ENCODE measurements at regions not wholly inside any gene's neighbourhood (a gene's known extent, or its start where the extent isn't known, plus 50 kb on each side); places are given as distances from the start of the nearest gene placed in this dataset.
"Not testable (repeated sequence)": the region's sequence is repeated elsewhere in the genome, so short reads cannot be mapped to it uniquely, and the experiment has no call there.

DNA sequence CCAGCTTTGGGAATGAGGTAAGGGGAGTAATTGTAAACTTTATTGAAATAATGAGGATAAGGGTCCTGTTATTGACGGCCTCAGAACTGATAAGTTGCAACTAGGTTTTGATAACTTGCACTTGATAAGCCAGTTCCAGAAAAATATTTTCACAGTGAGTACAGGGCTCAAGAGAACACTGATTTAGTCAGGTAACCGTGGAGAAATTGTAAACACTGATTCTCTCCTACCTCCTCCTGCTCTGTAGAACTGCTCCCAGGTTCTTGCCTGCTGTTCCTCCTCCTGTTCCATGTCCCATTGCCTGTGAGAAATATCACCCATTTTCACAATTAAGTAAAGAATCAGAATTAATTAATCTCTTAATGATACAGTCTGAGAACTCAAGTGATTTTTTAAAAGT, 55.0 kb upstream of the CXXC4 start:
- DNase-seq, result no peak

DNA sequence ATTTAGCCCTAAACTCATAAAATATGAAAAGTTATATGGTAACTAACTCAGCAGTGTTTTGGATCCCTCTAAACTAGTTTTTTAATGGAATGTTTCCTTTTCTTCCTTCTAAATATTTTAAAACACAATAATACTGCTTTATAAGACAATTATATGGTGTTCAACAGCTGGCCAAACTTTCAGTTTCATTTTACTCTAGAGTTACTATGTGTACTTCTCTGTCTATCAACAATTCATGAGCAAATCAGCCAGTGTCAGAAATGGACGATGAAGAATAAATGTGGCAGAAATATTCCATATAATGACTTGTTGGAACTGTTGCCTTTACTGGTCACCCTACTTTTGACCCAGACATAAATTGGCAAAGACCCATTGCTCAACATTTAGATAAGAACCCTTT, 64.8 kb upstream of the CXXC4 start:
- DNase-seq, result no peak

GRCh38 chr4:104571341-104571740, 76.6 kb upstream of the CXXC4 start:
- no peak for DNase-seq

- DNase-seq, result no peak
These were observed 79.7 kb upstream of the CXXC4 start for GRCh38 chr4:104574371-104574770.

DNA sequence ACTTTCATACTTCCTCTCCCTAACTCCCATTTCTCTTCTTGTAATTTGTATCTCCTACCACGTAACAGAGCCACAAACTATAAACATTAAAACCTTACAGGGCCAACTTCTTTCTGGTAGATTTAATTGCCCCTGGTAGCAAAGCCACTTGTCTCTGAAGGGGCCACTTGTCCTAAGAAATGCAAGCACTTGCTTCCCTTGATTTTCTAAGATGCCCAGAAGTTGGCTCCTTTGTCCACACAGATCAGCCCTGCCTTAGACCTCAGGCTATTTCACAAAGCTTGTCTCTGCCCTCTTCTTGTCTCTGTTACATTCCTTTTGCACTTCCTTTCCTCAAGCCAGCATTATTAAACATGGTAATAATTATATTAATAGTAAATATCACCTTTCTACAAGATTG, 80.6 kb upstream of the CXXC4 start:
- DNase-seq, result no peak

- DNase-seq, result no peak
These were observed 82.7 kb upstream of the CXXC4 start for GRCh38 chr4:104577405-104577804.

- DNase-seq, result not testable (repeated sequence)
These were observed 86.8 kb upstream of the CXXC4 start for GRCh38 chr4:104581476-104581875.

- not testable (repeated sequence) for DNase-seq
These were observed 87.4 kb upstream of the CXXC4 start for GRCh38 chr4:104582056-104582455.

GRCh38 chr4:104589264-104589868, 94.7 kb upstream of the CXXC4 start:
- no peak for DNase-seq

- no peak for DNase-seq
These were observed 96.8 kb upstream of the CXXC4 start for GRCh38 chr4:104591510-104591911.

DNA sequence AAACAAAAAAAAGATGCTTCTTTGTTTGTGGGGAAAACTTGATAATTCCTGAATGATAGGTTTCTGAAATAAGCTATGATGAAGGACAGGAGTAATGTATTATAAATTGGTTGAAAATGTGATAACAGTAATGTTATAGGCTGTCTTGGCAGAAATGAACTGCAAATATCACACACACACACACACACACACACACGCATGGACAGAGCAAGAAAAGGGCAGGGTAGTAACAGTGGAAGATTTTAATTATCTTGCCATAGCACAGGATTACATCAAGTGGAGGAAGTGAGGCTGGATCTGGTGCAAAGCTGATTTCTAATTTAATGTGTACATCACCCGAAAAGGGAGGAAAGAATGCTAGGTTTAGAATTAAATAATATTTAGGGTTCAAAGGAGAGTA, 97.5 kb upstream of the CXXC4 start:
- DNase-seq, result no peak

GRCh38 chr4:104593019-104593418, 98.3 kb upstream of the CXXC4 start:
- DNase-seq, result no peak

- no peak for DNase-seq
These were observed 101.5 kb upstream of the CXXC4 start for GRCh38 chr4:104596189-104596588.

DNA sequence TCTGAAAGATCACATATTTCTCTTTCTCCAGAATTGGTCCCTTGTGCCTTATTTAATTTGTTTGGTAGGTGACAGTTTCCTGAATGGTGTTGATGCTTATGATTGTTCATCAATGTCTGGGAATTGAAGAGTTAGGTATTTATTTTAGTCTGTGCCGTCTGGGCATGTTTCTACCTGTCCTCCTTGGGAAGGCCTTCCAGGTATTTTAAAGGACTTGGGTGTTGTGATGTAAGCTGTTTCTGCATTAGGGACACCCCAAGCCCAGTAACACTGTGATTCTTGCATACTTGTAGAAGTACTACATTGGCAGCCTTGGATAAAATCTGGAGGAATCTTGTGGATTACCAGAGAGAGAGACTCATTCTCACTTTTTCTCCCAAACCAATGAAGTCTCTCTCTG, 120.8 kb upstream of the CXXC4 start:
- DNase-seq, result no peak

GRCh38 chr4:104615926-104616325, 121.2 kb upstream of the CXXC4 start:
- DNase-seq, result no peak

- DNase-seq, result no peak
These were observed 121.7 kb upstream of the CXXC4 start for GRCh38 chr4:104616401-104616820.

DNA sequence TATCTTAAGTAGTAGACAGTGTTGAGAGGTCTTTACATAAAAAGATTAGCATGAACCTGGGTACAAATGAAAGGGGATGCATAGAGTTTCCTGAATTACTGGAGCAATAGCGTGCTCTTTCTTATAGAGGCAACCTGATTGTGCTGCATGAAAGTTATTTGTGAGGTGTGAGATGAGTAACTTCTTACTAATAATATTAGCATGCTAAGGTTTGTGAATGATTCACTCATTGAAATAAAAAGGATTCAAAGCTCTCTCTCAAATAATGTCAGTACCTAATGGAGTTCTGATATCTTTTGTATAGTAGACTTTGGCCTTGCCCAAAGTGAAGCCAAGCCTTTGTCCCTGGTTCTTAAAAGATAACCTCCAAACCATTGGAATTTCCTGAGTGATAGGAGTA, 131.0 kb upstream of the CXXC4 start:
- no peak for DNase-seq

- DNase-seq, result no peak
These were observed 134.9 kb upstream of the CXXC4 start for GRCh38 chr4:104629601-104630000.

DNA sequence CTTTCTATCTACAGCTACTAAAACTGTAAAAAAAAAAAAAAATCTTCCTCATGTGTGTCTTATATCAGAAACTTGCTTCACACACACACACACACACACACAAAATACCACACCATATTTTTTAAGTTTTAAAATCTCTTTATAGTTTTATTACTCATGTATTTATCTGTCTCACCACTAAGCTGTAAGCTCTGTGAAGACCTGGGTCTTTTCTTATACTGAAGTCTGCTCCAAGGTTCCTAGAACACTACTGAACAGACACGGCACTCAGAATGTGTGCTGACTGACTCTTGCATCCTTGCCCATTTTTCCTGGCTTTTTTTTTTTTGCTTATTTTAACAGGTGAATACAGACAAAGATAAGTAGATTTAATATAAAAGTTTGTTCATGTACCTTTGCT, 135.6 kb upstream of the CXXC4 start:
- no peak for DNase-seq

DNA sequence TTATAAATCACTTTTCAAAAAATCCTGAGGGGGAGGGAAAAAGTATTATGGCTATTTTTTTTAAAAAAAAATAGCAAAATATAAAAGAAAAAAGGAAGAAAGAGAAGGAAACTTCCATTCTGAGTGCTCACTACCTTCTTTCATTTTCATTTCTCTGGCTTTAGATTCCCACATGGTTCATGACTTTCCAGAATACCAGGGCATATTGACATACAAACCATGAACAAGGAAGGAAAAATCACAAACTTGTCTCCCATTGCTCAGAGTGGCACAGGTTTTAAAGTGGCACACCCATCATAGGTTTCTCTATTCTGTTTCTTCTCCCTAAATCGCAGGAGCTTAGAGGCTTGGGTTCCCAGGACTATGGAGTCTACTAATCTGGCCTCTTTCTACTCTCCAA, 136.3 kb upstream of the CXXC4 start:
- DNase-seq, result no peak

DNA sequence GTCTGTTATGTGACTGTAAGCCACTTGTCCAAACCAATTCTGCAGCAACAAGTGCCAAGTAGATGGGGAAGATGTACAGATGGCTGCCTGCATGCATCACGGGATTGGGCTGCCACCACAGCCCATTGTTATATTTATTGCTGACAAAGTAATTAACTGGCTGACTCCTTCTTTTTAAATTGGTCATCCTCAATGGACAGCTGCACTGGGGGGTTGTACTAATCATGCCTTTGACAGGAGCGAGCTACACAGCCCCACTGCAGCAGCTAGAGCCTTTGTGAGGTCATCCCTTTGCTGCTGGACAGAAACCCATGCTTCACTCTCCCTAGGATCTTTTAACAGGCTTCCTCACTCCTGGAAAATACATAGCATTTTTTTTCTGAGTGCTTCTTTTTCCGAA, 146.7 kb upstream of the CXXC4 start:
- DNase-seq, result no peak

DNA sequence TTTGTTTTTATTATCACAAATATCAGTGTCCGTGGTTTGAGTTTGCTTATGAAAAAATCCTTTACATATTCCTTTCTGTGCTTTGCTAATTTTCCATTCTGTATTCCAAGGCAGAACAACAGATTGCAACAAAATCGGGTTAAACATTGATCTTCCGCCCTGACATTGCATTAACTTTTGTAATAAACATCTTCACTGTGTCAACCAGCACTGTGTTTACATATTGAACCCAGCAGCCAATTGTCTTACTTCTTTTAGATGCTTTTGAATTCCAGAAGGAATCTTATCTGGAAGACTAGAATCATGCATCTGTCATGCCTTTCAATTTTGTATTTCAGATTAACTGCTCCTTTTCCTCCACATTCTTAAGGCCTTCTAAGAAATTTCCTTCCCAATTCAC, 147.8 kb upstream of the CXXC4 start:
- DNase-seq, result no peak

GRCh38 chr4:104643805-104644204, 149.1 kb upstream of the CXXC4 start:
- no peak for DNase-seq

DNA sequence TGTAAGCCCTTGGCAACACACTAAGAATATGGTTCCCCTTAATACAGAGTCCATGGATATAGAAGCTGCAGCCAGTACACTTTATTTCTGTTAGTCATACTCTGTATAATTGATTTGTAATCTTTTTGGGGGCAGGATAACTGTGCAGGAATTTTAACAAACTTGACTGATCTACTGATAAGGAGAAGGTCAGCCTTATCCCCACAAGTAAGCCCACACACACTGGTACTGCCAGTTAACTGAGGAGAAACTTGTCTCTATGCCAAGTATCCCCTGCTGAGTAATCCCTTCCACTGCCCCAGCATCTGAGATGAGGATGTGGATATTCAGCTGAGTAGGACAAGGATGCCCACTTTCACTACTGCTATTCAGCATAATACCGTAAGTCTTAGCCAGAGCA, 154.9 kb upstream of the CXXC4 start:
- no peak for DNase-seq

GRCh38 chr4:104662269-104662668, 167.6 kb upstream of the CXXC4 start:
- not testable (repeated sequence) for DNase-seq

DNA sequence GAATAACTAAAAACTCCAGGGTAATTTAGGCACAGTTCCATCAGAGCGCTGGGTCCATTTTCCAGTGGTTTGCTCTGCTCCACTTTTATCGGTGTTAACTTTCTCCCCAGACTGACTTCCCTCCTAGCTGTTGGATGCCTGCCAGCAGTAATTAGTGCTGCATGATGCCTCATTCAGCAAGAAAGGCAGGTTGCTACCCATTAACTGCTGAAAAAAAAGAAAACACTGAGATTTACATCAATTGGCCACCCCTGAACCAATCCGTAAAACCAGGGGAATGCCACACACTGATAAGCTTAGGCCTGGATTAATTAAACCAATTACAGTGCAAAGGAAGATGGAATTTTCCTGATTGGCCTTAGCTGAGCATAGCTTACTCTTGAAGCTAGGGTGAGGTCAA, 182.4 kb upstream of the CXXC4 start:
- peak; percentile 6 for DNase-seq

All from hematopoietic multipotent progenitor cell treated with erythropoietin and hydrocortisone succinate and interleukin-3 and kit ligand, for 6 days (in vitro differentiated cells).